B cell (primary cell): ENCODE measurements at regions not wholly inside any gene's neighbourhood (a gene's known extent, or its start where the extent isn't known, plus 50 kb on each side); places are given as distances from the start of the nearest gene placed in this dataset.

Source experiments
- ATAC-seq: fragments of 200-7000 bp; cut with Tn5 transposase; one replicate; pipeline ENCODE4 v1.10.0; 2021; ENCODE audit warnings: low read depth, mild to moderate bottlenecking, moderate number of reproducible peaks, moderate library complexity
- CTCF ChIA-PET: fragments of 350-600 bp; sonication (Branson Sonifier 250); formaldehyde crosslinking; loops from one replicate; lab custom pipeline; 2021; ENCODE audit warnings: antibody characterized with exemption, inconsistent platforms; lab: Charles Lee
- POLR2A ChIA-PET: fragments of 350-600 bp; sonication (Branson Sonifier 250); formaldehyde crosslinking; loops from one replicate; lab custom pipeline; 2021; ENCODE audit warnings: antibody characterized with exemption; lab: Charles Lee
- DNase-seq: peaks from one replicate; pipeline ENCODE4 v3.0.0; 2013
- H2AFZ ChIP-seq: 2 replicates; pipeline ENCODE4 v1.6.1; 2012; ENCODE audit warnings: mild to moderate bottlenecking, low read depth, low read length; ENCODE audit not compliant: insufficient read depth, poor library complexity, severe bottlenecking
- H3K27ac ChIP-seq, 2 donors: 1 replicate in 1 of 2; 2 replicates in 1 of 2; pipeline ENCODE4 v1.5.1; 2012 to 2013; ENCODE audit warnings: low read length in 2 of 2, mild to moderate bottlenecking in 2 of 2, moderate library complexity in 1 of 2
- H3K27me3 ChIP-seq, 4 experiments: fragments of 200-600 bp in 1 of 4; sonication (generic) in 1 of 4; replicated peaks in 1 of 4; 1 replicate in 2 of 4; 2 replicates in 2 of 4; pipeline versions ENCODE4 v1.6.1 to v1.7.0; 2013 to 2016; ENCODE audit warnings: low read length in 3 of 4, mild to moderate bottlenecking in 2 of 4, mixed read lengths in 1 of 4, moderate library complexity in 1 of 4; ENCODE audit not compliant: insufficient read depth in 4 of 4, control insufficient read depth in 3 of 4; ENCODE audit errors: control extremely low read depth in 1 of 4
- H3K36me3 ChIP-seq, 2 experiments: replicated peaks in 1 of 2; 1 replicate in 1 of 2; 2 replicates in 1 of 2; pipeline versions ENCODE4 v1.6.1 to v1.7.1; 2013; ENCODE audit warnings: low read length in 1 of 2; ENCODE audit not compliant: insufficient read depth in 2 of 2, control insufficient read depth in 1 of 2; ENCODE audit errors: control extremely low read depth in 1 of 2, extremely low read depth in 1 of 2
- H3K4me1 ChIP-seq, 2 donors: fragments of 200-600 bp in 1 of 2; sonication (generic) in 1 of 2; 1 replicate in 1 of 2; 2 replicates in 1 of 2; pipeline versions ENCODE4 v1.5.1 to v1.6.1; 2013 to 2017; ENCODE audit warnings: low read length in 2 of 2; ENCODE audit not compliant: control insufficient read depth in 2 of 2, insufficient read depth in 2 of 2
- H3K4me2 ChIP-seq: replicated peaks from 2 replicates; pipeline ENCODE3; 2012; ENCODE audit warnings: mild to moderate bottlenecking, low read depth, low read length; ENCODE audit not compliant: poor library complexity, severe bottlenecking
- H3K4me3 ChIP-seq, 5 experiments: fragments of 200-600 bp in 1 of 5; sonication (generic) in 1 of 5; 1 replicate in 3 of 5; 2 replicates in 2 of 5; pipeline versions ENCODE4 v1.5.1 to v1.7.0; 2011 to 2016; ENCODE audit warnings: low read length in 4 of 5, mild to moderate bottlenecking in 4 of 5, low read depth in 2 of 5, control low read depth in 1 of 5, moderate library complexity in 1 of 5; ENCODE audit not compliant: insufficient read depth in 1 of 5; ENCODE audit errors: control extremely low read depth in 1 of 5, extremely low read depth in 1 of 5
- H3K79me2 ChIP-seq: fragments of 200-600 bp; sonication (generic); one replicate; pipeline ENCODE4 v1.6.0; 2016; ENCODE audit warnings: low read length; ENCODE audit not compliant: control insufficient read depth, insufficient read depth
- H3K9ac ChIP-seq: fragments of 200-600 bp; sonication (generic); 2 replicates; pipeline ENCODE4 v1.6.1; 2017; ENCODE audit warnings: mild to moderate bottlenecking, low read length, moderate library complexity
- H3K9me3 ChIP-seq, 3 donors: one replicate each; pipeline versions ENCODE4 v1.6.1 to v1.7.1; 2013; ENCODE audit warnings: low read length in 2 of 3; ENCODE audit not compliant: control insufficient read depth in 2 of 3, insufficient read depth in 1 of 3; ENCODE audit errors: control extremely low read depth in 1 of 3
- H4K20me1 ChIP-seq: 2 replicates; pipeline ENCODE4 v1.6.0; 2012; ENCODE audit warnings: mild to moderate bottlenecking, low read length; ENCODE audit not compliant: insufficient read depth, control insufficient read depth, poor library complexity, severe bottlenecking
- H3K27ac Mint-ChIP-seq: one replicate; pipeline ENCODE4 v1.8.0; 2021; ENCODE audit warnings: mixed read lengths
- H3K27me3 Mint-ChIP-seq: one replicate; pipeline ENCODE4 v1.8.0; 2021; ENCODE audit warnings: mixed read lengths
- H3K4me1 Mint-ChIP-seq: one replicate; pipeline ENCODE4 v1.8.0; 2021; ENCODE audit warnings: mixed read lengths
- H3K4me3 Mint-ChIP-seq: one replicate; pipeline ENCODE4 v1.8.0; 2021; ENCODE audit warnings: mixed read lengths
- H3K9me3 Mint-ChIP-seq: one replicate; pipeline ENCODE4 v1.8.0; 2022; ENCODE audit warnings: mixed read lengths; ENCODE audit not compliant: insufficient read depth
- EZH2 ChIP-seq: IDR thresholded peaks from 2 replicates; pipeline ENCODE4 v1.6.1; 2012; ENCODE audit warnings: borderline replicate concordance, low read depth, mild to moderate bottlenecking, moderate library complexity, low read length; ENCODE audit not compliant: insufficient read depth, poor library complexity, severe bottlenecking
- WGBS: methylation state at CpG from one replicate; pipeline ENCODE4 v1.1.5; 2013; ENCODE audit warnings: missing lambda C conversion rate; ENCODE audit not compliant: insufficient coverage; 5-methylcytosine and 5-hydroxymethylcytosine counted together
- intact Hi-C: fragments of 100-400 bp; cut with micrococcal nuclease; formaldehyde crosslinking; loops from one replicate; pipeline ENCODE4 v1.10.0; 2022
- TF ChIP-seq, protein P1 (sequence below): fragments of 200-600 bp; IDR thresholded peaks from one replicate; pipeline ENCODE4 v1.8.0; 2022; ENCODE audit warnings: antibody characterized with exemption, mild to moderate bottlenecking

DNA sequence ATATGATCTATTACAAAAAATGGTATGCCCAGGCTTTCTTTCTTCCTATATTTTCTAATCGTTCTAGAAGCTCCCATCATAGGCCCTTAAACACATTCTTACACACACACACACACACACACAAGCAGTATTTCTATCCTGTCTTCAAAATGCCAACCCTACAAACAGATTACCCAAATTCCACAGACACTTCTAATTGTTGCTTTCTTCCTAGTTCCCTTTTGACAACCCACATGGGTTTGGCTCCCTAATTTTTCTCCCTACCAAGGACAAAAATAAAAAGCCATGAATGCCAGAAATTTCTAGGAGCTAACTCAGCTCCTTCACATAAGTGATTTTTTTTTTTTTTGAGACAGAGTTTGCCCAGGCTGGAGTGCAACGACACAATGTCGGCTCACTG is 60.3 kb upstream of the NTF3 start:
- Mint-ChIP-seq H3K27ac (no peak overlapping the region), H3K4me3 (no peak overlapping the region), H3K9me3 (no peaks in the 10 kb centered on the region), H3K27me3 (no peaks in the 10 kb centered on the region), H3K4me1 (no peaks in the 10 kb centered on the region)
- ATAC-seq, result no peak
- WGBS, result 71% methylated on average over 1 of the region's 3 CpGs
- DNase-seq, result no peak
- Histone ChIP-seq H3K4me1 (no peaks in the 10 kb centered on the region), H3K27ac (no peak overlapping the region), H3K4me2 (no peak overlapping the region), H3K36me3 (no peaks in the 10 kb centered on the region), H3K9me3 (peaks cover 0 to 2% (median 0%) of the 10 kb centered on the region in 3 donors), H2AFZ (no peak overlapping the region), H3K27me3 (no peaks in the 10 kb centered on the region), H3K4me3 (no peak overlapping the region), H3K9ac (no peak overlapping the region), H3K79me2 (no peaks in the 10 kb centered on the region), H4K20me1 (no peaks in the 10 kb centered on the region)
- ChIA-PET CTCF (interaction anchor here (1.2 kb wide), 1 partner anchor 11 kb away, joined by 3 read pairs; no protein-coding TSS in a partner anchor), POLR2A (no interaction called here)
- intact Hi-C loops, result no loop called here
- TF ChIP-seq, protein P1, sequence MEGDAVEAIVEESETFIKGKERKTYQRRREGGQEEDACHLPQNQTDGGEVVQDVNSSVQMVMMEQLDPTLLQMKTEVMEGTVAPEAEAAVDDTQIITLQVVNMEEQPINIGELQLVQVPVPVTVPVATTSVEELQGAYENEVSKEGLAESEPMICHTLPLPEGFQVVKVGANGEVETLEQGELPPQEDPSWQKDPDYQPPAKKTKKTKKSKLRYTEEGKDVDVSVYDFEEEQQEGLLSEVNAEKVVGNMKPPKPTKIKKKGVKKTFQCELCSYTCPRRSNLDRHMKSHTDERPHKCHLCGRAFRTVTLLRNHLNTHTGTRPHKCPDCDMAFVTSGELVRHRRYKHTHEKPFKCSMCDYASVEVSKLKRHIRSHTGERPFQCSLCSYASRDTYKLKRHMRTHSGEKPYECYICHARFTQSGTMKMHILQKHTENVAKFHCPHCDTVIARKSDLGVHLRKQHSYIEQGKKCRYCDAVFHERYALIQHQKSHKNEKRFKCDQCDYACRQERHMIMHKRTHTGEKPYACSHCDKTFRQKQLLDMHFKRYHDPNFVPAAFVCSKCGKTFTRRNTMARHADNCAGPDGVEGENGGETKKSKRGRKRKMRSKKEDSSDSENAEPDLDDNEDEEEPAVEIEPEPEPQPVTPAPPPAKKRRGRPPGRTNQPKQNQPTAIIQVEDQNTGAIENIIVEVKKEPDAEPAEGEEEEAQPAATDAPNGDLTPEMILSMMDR, result no peak
- TF ChIP-seq EZH2, result no peak

DNA sequence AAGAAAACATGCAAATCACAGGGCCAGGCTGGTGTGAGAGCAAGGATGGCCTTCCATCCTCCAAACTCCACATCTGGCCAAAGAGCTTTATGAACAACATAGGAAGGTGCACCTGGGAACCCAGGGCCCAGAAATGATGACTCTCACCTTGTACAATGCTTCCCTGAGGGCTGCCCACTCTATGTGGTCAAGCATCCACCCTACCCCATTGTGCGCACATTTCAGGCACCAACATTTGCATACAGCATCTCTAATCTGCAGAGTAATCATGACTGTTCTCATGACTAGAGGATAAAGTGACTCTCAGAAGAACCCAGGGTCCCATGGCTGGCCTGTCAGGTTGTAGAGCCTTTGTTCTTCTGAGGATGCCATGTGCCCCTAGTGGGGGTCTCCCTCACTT is 57.2 kb upstream of the NTF3 start:
- H3K9ac ChIP-seq, result no peak overlapping the region
- no peak overlapping the region for H2AFZ ChIP-seq
- no peak overlapping the region for H3K27ac ChIP-seq
- no peaks in the 10 kb centered on the region for H3K27me3 ChIP-seq
- TF ChIP-seq, protein P1, result no peak
- no peak for TF ChIP-seq EZH2
- Mint-ChIP-seq H3K27me3 (peaks cover 4% of the 10 kb centered on the region), H3K4me1 (no peaks in the 10 kb centered on the region), H3K27ac (no peak overlapping the region), H3K4me3 (no peak overlapping the region), H3K9me3 (no peaks in the 10 kb centered on the region)
- H3K79me2 ChIP-seq, result no peaks in the 10 kb centered on the region
- no peaks in the 10 kb centered on the region for H3K4me1 ChIP-seq
- no peak overlapping the region for H3K4me2 ChIP-seq
- DNase-seq (no peak), ATAC-seq (no peak)
- no peak overlapping the region for H3K4me3 ChIP-seq
- POLR2A ChIA-PET, result no interaction called here
- WGBS, result no CpG with 5 or more reads among the region's 1 CpG
- intact Hi-C loops, result no loop called here
- H4K20me1 ChIP-seq, result no peaks in the 10 kb centered on the region
- no peaks in the 10 kb centered on the region for H3K9me3 ChIP-seq
- CTCF ChIA-PET, result no interaction called here
- no peaks in the 10 kb centered on the region for H3K36me3 ChIP-seq
